GM19328 (cell line): ENCODE measurements at regions not wholly inside any gene's neighbourhood (a gene's known extent, or its start where the extent isn't known, plus 50 kb on each side); places are given as distances from the start of the nearest gene placed in this dataset.

Source experiments
- ATAC-seq: cut with Tn5 transposase; IDR thresholded peaks from one replicate; pipeline ENCODE4 v1.9.1; 2021; ENCODE audit warnings: mild to moderate bottlenecking, moderate library complexity; ENCODE audit not compliant: unreplicated experiment

- no peak for ATAC-seq
These were observed 229.0 kb upstream of the GSE1 start for GRCh38 chr16:85383836-85384832.

GRCh38 chr16:85384833-85385462, 228.2 kb upstream of the GSE1 start:
- no peak for ATAC-seq

GRCh38 chr16:85385463-85386331, 227.4 kb upstream of the GSE1 start:
- no peak for ATAC-seq

DNA sequence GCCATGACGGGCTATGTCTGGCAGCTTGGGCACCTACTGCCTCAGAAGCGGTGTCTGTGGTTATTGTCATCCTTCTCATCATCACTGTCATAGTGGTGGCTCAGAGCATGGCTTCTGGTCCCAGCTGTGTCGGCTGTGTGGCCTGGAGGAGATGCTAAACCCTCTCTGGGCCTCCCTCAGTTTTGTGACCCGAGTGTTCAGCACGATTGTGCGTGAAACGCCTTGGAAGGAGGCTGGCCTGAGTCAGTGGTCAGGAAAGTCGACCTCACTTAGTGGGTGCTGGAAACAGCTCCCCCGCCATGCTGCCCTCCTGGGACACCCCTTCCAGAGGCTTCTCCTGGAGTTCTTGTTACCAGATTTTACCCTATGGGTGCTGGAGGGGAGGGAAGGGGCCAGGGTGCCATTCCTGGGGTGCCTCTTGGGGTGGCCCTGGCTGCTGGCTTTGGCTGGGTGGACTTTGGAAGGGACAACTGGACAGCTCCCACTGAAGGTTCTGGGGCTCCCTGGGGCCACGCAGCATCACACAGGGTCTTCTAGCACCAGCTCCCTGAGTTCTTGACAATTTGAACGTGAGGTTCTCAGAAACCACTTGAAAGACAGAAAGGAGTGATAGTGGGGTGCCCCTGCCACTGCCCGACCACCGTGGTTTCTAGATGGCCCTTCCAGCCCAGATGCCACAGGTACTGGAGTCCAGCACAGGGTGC, 226.5 kb upstream of the GSE1 start:
- ATAC-seq, result no peak

DNA sequence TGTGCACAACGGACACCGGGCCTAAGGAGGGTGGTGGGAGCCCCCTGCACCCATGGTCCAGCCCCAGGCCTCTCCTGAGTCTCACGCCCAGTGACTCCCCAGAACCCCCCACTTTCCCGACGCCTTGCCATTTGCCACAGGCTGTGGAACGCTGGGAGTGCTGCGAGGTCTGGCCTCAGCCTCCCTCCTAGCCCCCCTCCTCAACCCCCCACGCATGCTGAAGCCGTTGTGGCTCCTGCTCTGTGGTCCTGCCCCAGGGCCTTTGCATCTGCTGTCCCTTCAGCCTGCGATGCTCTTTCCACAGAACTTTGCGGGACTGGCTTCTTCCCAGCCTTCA, 226.0 kb upstream of the GSE1 start:
- ATAC-seq, result no peak

DNA sequence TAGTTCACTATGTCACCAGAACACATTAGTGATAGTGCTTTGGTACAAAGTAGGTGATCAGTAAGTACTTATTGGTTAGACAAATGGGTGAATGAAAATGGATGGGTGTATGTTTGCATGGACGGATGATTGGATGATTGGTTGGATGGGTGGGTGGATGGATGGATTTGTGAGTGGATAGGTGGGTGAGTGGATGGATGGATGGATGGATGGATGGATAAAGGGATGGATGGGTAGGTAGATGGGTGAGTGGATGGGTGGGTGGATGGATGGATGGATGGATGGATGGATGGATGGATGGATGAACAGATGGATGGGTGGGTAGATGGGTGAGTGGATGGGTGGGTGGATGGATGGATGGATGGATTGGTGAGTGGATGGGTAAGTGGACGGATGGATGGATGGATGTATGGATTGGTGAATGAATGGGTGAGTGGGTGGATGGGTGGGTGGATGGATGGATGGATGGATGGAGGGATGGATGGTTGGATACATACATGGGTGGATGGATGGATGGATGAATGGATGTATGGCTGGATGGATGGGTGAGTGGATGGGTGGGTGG, 225.3 kb upstream of the GSE1 start:
- no peak for ATAC-seq

DNA sequence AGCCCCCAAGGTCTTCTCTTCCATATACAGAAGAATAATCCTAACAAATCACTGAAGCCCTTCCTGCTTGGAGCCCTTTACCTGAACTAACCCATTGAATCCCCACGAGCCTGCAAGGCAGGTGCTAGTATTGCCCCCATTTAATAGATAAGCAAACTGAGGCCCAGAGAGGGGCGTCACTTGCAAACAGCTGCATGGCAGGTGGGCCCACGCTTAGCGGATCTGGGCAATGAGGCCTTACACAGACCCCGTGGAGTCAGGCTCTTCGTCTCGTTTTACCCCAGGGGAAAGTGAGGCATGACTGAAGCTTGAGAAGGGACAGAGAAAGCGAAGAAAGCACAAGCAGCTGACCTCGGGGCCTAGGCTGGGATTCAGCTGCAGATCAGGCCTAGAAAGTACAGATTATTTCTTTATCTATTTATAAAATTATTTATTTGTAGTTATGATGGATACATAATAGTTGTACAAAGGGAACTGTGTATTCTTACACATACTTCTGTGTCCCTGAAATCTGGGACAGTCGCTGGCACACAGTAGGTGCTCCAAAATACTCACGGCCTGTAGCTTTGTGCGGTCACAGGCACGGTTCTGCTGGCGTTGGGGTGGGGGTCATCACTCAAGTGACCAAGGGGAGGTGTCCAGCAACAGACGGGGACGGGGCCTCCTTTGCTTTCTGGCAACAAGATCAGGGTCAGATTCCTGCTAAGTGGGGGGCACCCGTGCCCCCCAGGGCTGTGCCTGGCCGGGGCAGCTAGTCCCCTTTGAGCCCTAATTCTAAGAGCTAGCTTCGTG, 223.2 kb upstream of the GSE1 start:
- ATAC-seq, result no peak

DNA sequence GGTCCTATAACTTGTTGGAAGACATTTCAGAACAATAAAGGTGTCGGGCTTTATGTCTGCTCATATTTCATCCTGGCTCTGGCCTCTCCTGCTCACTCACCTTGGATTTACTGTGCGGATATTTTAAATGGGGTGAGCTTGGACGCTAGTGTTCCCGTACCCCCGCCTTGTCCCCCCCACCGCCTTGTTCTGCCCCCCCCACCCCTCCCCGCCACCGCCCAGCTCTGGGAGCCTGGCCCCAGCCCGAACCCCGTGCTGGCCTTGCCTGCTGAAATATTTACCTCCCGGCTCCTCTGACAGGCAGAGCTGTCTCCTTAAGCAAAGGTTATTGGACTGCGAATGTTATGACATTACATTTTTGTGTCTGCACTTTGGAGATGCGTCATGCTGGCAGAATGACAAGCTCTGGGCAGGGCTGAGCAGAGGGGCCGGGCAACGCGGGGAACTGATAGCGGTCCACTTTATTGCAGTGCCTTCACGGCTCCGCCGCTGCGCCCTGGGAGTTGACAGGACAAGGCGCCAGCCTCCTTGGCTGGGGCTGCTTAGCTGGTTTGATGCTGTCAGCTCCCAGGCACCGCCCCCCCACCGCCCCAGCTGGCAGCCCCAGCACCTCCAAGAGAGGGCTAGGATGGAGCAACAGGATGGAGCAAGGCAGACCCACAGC, 222.5 kb upstream of the GSE1 start:
- no peak for ATAC-seq

DNA sequence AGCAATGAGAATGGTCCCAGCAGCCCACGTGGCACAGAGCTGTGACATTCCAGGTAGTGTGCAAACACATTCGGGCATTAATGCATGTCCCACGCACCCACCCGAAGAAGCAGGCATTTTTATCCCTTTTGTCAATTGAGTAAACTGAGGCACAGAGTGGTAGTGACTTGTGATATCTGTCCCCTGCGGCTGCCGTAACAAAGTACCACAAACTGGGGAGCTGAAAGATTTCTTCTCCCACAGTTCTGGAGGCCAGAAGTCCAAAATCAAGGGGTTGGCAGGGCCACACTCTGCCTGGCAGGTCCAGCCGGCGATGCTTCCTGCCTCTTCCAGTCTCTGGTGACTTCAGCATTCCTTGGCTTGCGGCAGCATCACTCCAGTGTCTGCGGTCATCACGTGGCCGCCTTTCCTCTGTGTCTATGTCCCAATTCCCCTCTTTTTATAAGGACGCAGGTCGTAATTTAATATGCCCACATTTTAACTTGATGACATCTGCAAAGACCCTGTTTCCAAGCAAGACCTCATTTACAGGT, 221.9 kb upstream of the GSE1 start:
- ATAC-seq, result no peak

GRCh38 chr16:85391769-85392583, 221.1 kb upstream of the GSE1 start:
- ATAC-seq, result no peak

GRCh38 chr16:85392756-85393673, 220.1 kb upstream of the GSE1 start:
- ATAC-seq, result no peak

DNA sequence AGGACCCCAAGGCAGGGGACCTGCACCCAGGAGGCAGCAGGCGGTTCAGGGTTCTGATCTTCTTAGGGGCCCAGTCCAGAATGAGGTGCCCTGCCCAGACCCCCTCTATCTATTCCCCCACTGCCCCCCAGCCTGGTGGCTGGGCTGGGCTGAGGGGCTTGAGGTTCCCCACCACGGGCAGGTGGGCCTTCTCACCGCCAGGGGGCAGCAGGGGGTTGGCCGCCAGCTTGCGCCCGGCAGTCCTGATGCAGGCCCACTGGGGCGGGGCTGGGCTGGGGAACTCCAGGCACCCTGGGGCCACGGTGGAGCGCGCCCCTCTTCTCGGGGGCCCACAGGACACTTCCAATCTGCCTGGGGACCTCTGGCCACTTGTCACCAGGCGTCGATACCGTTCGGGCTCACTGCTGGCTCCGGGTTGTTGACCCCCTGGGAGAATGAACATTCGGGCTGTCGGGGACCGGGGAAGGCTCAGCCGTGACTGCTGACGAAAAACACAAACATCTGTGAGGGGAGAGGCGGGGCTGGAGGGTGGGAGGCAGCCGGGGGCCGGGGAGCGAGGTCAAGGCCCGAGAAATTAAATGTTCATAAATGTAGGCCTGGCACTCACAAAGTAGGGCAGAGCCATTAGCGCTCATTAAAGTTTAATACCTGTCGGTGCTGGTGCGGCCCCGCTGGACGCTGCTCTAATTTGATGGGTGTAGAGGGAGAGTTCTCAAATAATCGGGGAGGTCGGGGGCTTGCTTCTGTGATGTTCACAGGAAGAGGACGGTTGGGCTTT, 219.3 kb upstream of the GSE1 start:
- no peak for ATAC-seq

DNA sequence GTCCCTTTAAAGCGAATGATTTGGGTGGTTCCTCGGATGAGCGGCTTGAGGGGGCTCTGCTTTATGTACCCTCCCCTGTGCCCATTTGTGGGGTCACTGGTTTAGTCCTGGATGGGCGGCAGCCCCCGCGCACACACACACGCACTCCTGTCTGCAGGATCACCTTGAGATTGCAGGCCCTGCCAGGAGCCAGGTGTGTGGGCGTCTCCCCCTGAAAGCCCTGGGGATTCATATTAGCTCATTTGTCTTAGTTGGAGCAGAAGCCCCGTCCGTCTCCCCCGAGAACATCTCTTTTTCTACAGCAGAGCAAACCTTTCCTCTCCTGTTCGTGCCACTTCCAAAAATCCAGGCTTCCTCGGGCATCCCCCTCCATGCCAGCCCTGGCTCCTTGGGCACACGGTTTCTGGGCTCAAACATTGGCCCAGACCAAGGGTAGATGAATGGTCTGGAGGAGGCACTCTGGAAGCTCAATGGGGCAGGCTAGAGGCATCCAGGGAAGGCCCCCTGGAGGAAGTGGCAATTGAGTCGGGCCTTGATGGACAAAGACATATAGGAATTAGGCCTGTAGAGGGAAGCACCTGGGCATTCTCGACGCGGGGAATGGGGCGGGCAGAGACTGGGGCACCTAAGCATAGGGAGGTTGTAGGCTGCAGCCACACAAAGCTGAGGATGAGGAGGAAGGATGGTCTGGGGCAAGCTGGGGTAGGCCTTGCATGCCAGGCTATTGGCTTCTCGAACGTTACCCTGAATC, 218.5 kb upstream of the GSE1 start:
- no peak for ATAC-seq

GRCh38 chr16:85395207-85395912, 217.8 kb upstream of the GSE1 start:
- ATAC-seq, result no peak
